Mammary epithelial cell (primary cell): ENCODE measurements at regions not wholly inside any gene's neighbourhood (a gene's known extent, or its start where the extent isn't known, plus 50 kb on each side); places are given as distances from the start of the nearest gene placed in this dataset.

Experiments
- CTCF ChIP-seq, 2 donors: IDR thresholded peaks in 1 of 2; conservative IDR thresholded peaks in 1 of 2; 2 replicates each; pipeline ENCODE4 v1.5.1; 2011 to 2012; ENCODE audit warnings: inconsistent platforms in 2 of 2, low read length in 2 of 2, mild to moderate bottlenecking in 2 of 2, control low read depth in 1 of 2, low read depth in 1 of 2; ENCODE audit not compliant: insufficient read depth in 1 of 2; ENCODE audit errors: extremely low read depth in 1 of 2
- EZH2 ChIP-seq: IDR thresholded peaks from 2 replicates; pipeline ENCODE4 v1.6.1; 2012; ENCODE audit warnings: low read length, inconsistent platforms, borderline replicate concordance

- TF ChIP-seq CTCF (conservative IDR thresholded peaks at IDR 0.05 in 1 of 2, IDR thresholded peaks at IDR 0.05 in 1 of 2; ENCODE audit: extremely low read depth in 1 of 2, insufficient read depth in 1 of 2, low read depth in 1 of 2, low read length in 2 of 2) = no peak
- TF ChIP-seq EZH2 = no peak
Measured at GRCh38 chr20:4437131-4437530, 188.0 kb upstream of the ADRA1D start.
